Panc1 (cell line): ENCODE measurements at regions not wholly inside any gene's neighbourhood (a gene's known extent, or its start where the extent isn't known, plus 50 kb on each side); places are given as distances from the start of the nearest gene placed in this dataset.

Source experiments
- ATAC-seq: fragments of 200-7000 bp; cut with Tn5 transposase; 2 replicates; pipeline ENCODE4 v1.9.1; 2020; ENCODE audit warnings: mild to moderate bottlenecking, moderate library complexity
- BruUV-seq: library from RNA; stranded (reverse); fragments of 400-500 nt; replicated peaks from 2 replicates; lab custom pipeline; 2021; lab: Mats Ljungman, UMichigan
- CTCF ChIA-PET: fragments of 300-600 bp; sonication (Branson Sonifier 250); formaldehyde crosslinking; loops from one replicate; lab custom pipeline; 2022; ENCODE audit warnings: antibody characterized with exemption; lab: Charles Lee
- POLR2A ChIA-PET: fragments of 300-600 bp; sonication (Branson Sonifier 250); formaldehyde crosslinking; loops from one replicate; lab custom pipeline; 2022; ENCODE audit warnings: antibody characterized with exemption; lab: Charles Lee
- DNase-seq: peaks from one replicate; pipeline ENCODE4 v3.0.0-alpha.2; 2010; ENCODE audit warnings: low read depth, low spot score
- H3K27ac ChIP-seq: 2 replicates; pipeline ENCODE4 v1.5.1; 2011; ENCODE audit warnings: mild to moderate bottlenecking, low read length, inconsistent platforms
- H3K27me3 ChIP-seq: fragments of 200-500 bp; sonication (Bioruptor generic); 2 replicates; pipeline ENCODE4 v1.6.0; 2014; ENCODE audit warnings: low read length, inconsistent platforms; ENCODE audit not compliant: control insufficient read depth, insufficient read depth
- H3K36me3 ChIP-seq: fragments of 200-500 bp; sonication (Bioruptor generic); 2 replicates; pipeline ENCODE4 v1.5.1; 2014; ENCODE audit warnings: inconsistent platforms, mild to moderate bottlenecking, low read length, moderate library complexity; ENCODE audit not compliant: control insufficient read depth, insufficient read depth
- H3K4me1 ChIP-seq: 2 replicates; pipeline ENCODE4 v1.5.1; 2011; ENCODE audit warnings: inconsistent platforms, mild to moderate bottlenecking, low read length, moderate library complexity; ENCODE audit not compliant: control insufficient read depth, insufficient read depth
- H3K4me3 ChIP-seq, 2 experiments: 2 replicates each; pipeline ENCODE4 v1.5.1; 2011 to 2012; ENCODE audit warnings: low read depth in 2 of 2, low read length in 2 of 2, mild to moderate bottlenecking in 2 of 2, inconsistent platforms in 1 of 2, moderate library complexity in 1 of 2
- H3K9me3 ChIP-seq: fragments of 200-500 bp; sonication (Bioruptor generic); 2 replicates; pipeline ENCODE4 v1.5.1; 2014; ENCODE audit warnings: low read depth, mild to moderate bottlenecking, inconsistent platforms, low read length, moderate library complexity; ENCODE audit not compliant: control insufficient read depth, insufficient read depth
- POLR2AphosphoS5 ChIP-seq: IDR thresholded peaks from 2 replicates; pipeline ENCODE4 v1.6.1; 2012; ENCODE audit warnings: mild to moderate bottlenecking, low read depth, low read length, moderate library complexity
- SIN3A ChIP-seq: IDR thresholded peaks from 2 replicates; pipeline ENCODE4 v1.6.1; 2012; ENCODE audit warnings: low read depth, mild to moderate bottlenecking, low read length, moderate library complexity, borderline replicate concordance; ENCODE audit not compliant: insufficient read depth
- TCF7L2 ChIP-seq: IDR thresholded peaks from 2 replicates; pipeline ENCODE4 v1.6.1; 2011; ENCODE audit warnings: mild to moderate bottlenecking, low read depth, low read length, inconsistent platforms
- in situ Hi-C: cut with HindIII; loops from 2 replicates; pipeline ENCODE4 v1.10.0; 2016; ENCODE audit warnings: low sequenced_read_pairs, low pct_unique_long_range_greater_than_20kb
- intact Hi-C: fragments of 100-400 bp; cut with micrococcal nuclease; formaldehyde crosslinking; loops from one replicate; pipeline ENCODE4 v1.10.0; 2022; ENCODE audit not compliant: unreplicated experiment
- TF ChIP-seq, protein P1 (sequence below), 2 experiments: IDR thresholded peaks; 2 replicates each; pipeline ENCODE4 v1.6.1; 2011 to 2012; ENCODE audit warnings: low read depth in 2 of 2, control low read depth in 1 of 2, low read length in 1 of 2, mild to moderate bottlenecking in 1 of 2, moderate library complexity in 1 of 2; ENCODE audit not compliant: insufficient read depth in 1 of 2
- TF ChIP-seq, protein P2 (sequence below): fragments of 450-650 bp; IDR thresholded peaks from 2 replicates; pipeline ENCODE4 v1.5.1; 2017; ENCODE audit warnings: mild to moderate bottlenecking

DNA sequence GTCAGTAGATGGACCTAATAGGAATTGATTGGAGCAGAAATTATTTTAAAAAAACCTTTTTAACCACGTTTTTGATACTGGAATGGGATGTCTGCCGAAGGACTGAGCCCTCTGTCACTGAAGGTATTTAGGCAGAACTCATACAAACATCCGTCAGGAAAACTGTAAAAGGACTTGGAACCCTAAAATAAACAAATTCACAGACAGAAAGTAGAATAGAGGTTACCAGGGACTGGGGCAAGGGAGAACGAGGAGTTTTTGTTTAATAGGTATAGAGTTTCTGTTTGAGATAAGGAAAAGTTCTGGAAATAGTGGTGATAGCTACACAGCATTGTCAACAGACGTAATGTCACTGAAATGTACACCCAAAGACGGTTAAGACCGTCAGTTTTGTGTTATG is 105.5 kb downstream of the BCOR start:
- H3K4me1 ChIP-seq: no peaks in the 10 kb centered on the region
- BruUV-seq: no TSS peak
- ATAC-seq (no peak), DNase-seq (no peak)
- no peaks in the 10 kb centered on the region for H3K27me3 ChIP-seq
- ChIA-PET POLR2A (interaction anchor here (0.6 kb wide), 1 partner anchor 202 kb away, joined by 3 read pairs; no protein-coding TSS in a partner anchor), CTCF (no interaction called here)
- intact Hi-C loops: no loop called here
- H3K36me3 ChIP-seq: no peaks in the 10 kb centered on the region
- no peak overlapping the region for H3K4me3 ChIP-seq
- TF ChIP-seq, protein P1, sequence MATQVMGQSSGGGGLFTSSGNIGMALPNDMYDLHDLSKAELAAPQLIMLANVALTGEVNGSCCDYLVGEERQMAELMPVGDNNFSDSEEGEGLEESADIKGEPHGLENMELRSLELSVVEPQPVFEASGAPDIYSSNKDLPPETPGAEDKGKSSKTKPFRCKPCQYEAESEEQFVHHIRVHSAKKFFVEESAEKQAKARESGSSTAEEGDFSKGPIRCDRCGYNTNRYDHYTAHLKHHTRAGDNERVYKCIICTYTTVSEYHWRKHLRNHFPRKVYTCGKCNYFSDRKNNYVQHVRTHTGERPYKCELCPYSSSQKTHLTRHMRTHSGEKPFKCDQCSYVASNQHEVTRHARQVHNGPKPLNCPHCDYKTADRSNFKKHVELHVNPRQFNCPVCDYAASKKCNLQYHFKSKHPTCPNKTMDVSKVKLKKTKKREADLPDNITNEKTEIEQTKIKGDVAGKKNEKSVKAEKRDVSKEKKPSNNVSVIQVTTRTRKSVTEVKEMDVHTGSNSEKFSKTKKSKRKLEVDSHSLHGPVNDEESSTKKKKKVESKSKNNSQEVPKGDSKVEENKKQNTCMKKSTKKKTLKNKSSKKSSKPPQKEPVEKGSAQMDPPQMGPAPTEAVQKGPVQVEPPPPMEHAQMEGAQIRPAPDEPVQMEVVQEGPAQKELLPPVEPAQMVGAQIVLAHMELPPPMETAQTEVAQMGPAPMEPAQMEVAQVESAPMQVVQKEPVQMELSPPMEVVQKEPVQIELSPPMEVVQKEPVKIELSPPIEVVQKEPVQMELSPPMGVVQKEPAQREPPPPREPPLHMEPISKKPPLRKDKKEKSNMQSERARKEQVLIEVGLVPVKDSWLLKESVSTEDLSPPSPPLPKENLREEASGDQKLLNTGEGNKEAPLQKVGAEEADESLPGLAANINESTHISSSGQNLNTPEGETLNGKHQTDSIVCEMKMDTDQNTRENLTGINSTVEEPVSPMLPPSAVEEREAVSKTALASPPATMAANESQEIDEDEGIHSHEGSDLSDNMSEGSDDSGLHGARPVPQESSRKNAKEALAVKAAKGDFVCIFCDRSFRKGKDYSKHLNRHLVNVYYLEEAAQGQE (IDR thresholded peaks at IDR 0.05; ENCODE audit: insufficient read depth in 1 of 2, low read depth in 2 of 2, low read length in 1 of 2): no peak
- TF ChIP-seq, protein P2, sequence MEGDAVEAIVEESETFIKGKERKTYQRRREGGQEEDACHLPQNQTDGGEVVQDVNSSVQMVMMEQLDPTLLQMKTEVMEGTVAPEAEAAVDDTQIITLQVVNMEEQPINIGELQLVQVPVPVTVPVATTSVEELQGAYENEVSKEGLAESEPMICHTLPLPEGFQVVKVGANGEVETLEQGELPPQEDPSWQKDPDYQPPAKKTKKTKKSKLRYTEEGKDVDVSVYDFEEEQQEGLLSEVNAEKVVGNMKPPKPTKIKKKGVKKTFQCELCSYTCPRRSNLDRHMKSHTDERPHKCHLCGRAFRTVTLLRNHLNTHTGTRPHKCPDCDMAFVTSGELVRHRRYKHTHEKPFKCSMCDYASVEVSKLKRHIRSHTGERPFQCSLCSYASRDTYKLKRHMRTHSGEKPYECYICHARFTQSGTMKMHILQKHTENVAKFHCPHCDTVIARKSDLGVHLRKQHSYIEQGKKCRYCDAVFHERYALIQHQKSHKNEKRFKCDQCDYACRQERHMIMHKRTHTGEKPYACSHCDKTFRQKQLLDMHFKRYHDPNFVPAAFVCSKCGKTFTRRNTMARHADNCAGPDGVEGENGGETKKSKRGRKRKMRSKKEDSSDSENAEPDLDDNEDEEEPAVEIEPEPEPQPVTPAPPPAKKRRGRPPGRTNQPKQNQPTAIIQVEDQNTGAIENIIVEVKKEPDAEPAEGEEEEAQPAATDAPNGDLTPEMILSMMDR: no peak
- TF ChIP-seq POLR2AphosphoS5: no peak
- TF ChIP-seq SIN3A: no peak
- TF ChIP-seq TCF7L2: no peak
- no peak overlapping the region for H3K27ac ChIP-seq
- in situ Hi-C loops: no loop called here
- no peaks in the 10 kb centered on the region for H3K9me3 ChIP-seq

DNA sequence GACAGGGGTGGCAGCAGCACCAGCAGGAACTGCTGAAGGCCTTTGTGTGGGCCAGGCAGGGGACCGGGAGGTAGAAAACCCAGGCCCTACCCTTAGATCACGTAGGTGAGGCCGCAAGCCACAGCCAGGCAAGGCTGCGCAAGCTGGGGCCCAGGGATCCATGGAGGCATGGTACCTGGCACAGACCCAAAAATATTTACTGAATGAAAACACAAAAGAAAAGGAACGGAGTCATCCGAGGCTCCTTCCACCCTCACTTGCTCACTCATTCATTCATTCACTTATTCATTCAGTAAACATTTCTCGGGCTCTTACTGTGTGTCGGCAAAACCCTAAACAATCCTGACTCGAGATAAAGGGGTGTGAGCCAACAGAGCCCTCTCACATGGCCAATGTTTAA is 102.3 kb downstream of the BCOR start:
- no peak for TF ChIP-seq POLR2AphosphoS5
- TF ChIP-seq, protein P1 (IDR thresholded peaks at IDR 0.05; ENCODE audit: insufficient read depth in 1 of 2, low read depth in 2 of 2, low read length in 1 of 2): no peak
- TF ChIP-seq TCF7L2: no peak
- TF ChIP-seq SIN3A: no peak
- TF ChIP-seq, protein P2: no peak
- ChIA-PET POLR2A (no interaction called here), CTCF (no interaction called here)
- no TSS peak for BruUV-seq
- H3K4me3 ChIP-seq: no peak overlapping the region
- no peaks in the 10 kb centered on the region for H3K4me1 ChIP-seq
- no peak overlapping the region for H3K27ac ChIP-seq
- no peaks in the 10 kb centered on the region for H3K27me3 ChIP-seq
- no peaks in the 10 kb centered on the region for H3K36me3 ChIP-seq
- intact Hi-C loops (no loop called here), in situ Hi-C loops (no loop called here)
- DNase-seq (no peak), ATAC-seq (no peak)
- H3K9me3 ChIP-seq: no peaks in the 10 kb centered on the region
